CD4-positive, alpha-beta T cell treated with Interleukin-17A for 4 hours (primary cell): ENCODE measurements at regions not wholly inside any gene's neighbourhood (a gene's known extent, or its start where the extent isn't known, plus 50 kb on each side); places are given as distances from the start of the nearest gene placed in this dataset.

Experiments
- DNase-seq: peaks from one replicate; pipeline ENCODE4 v3.0.0-alpha.2; 2020; ENCODE audit warnings: mixed read lengths

DNA sequence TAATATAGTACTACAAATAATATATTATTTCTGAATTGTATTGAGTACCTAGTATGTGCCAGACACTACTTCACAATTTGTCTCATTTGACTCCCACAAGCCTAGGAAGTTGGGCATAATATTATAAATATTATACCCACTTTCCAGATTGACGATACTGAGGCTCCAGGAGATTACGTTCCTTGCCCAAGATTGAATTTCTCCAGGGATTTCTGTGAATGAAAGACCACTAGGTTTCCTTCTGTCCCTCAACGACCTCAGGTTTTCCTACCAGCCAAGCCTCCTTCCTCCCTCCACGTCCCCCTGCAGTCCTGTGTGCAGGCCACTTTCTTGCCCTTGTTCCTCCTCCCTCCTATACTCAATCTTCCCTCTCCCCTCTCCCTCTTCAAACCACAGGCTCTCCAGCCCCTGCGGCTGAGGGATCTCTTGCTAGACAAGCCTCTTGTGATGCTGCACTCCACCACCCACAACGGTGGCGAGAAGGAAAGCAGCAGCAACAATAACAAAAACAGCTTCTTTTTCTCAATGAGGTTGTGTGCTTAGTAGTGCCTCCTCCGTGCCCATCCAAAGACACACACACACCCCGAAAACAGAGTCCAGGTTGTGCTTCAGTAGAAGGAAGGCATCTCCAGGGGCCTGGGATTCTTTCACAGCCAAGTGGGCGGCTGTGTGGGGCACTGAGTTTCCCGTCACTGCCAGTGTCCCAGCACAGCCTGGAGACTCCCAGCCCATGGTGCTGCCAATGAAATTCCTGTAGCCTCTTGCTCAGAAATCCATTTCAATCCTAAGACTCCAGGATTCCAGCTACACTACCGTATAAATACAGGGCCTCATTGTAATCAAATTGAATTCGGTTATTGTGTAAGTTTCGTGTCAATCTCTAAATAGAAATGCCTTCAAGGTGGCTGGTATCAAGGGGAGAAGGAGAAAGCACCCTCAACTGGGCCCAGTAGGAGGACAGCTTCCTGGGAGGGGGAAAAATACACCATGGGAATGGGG lies 94.4 kb downstream of the NCR2 start:
- DNase-seq = no peak

DNA sequence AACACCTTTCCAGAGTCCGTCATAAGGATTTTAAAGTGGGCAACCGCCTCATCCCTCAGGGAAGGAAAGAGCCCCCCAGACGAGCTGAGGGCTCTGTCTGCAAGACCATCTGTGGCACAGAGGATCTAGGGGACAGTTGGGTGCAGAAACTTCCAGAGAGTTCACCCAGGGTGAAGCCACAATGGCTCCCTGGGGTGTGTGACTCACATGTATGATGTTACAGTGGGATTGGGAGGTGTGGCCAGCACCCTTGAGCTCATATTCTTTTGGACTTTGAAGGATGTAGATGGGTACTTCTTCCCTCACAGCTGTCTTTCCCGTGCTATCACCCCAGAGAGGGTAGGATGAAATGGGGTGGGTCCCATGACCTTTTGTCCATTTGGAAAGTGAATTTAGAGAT lies 95.5 kb downstream of the NCR2 start:
- DNase-seq = no peak

DNA sequence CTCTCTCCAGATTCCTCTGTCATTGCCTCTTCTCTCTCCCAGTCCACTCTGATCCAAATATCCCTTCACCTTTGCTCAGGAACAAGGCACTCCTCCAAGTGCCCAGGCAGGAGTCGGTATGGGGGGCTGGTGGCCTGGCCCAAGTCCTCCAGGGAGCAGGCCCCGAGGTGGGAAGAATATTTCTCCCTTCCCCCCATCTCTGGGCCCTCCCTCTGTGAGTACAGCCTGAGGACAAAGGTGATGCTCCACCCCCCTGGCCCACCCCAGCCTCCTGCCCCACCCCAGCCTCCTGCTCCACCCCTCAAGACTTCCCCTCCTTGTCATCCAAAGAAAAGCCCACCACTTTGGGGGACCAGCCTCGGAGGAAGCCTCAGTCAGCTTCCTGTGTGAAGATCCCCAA lies 96.9 kb downstream of the NCR2 start:
- no peak for DNase-seq

DNA sequence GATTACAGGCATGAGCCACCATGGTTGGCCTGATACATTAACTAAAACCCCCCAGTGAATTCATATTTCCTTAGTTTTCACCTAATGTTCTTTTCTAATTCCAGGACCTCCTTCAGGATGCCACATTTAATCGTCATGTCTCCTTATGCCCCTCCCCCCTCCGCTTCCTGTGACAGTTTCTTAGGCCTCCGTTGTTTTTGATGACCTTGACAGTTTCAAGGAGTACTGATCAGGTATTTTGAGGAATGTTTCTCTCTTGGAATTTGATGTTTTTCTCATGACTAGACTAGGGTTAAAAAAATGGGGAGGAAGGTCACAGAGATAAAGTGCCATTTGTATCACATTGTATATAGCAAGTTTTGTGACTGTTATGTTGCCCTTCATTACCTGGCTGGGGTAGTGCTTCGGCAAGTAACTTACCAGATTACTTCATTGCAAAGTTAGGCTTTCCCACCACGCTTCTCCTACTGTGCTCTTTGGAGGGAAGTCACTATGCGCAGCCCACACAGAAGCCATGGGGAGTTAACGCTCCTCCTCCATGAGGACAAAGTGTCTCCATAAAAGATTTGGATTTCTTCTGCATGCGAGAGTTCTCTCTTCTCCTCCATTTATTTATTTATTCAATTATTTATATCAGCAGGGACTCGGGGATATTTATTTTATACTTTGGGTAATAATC lies 99.5 kb downstream of the NCR2 start:
- no peak for DNase-seq

DNA sequence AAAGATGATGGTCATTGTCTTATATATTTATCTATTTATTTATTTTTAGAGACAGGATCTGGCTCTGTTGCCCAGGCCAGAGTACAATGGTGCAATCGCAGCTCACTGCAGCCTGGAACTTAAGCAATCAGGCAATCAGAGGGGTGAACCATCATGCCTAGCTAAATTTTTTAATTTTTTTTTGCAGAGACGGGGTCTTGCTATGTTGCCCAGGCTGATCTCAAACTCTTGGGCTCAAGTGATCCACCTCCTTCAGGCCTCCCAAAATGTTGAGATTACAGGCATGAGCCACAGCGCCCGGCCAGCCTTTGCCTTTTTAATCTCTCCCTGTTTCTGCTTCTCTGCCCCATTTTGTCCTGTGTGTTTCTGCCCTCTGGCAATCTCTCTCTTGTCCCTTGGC lies 102.2 kb downstream of the NCR2 start:
- no peak for DNase-seq

DNA sequence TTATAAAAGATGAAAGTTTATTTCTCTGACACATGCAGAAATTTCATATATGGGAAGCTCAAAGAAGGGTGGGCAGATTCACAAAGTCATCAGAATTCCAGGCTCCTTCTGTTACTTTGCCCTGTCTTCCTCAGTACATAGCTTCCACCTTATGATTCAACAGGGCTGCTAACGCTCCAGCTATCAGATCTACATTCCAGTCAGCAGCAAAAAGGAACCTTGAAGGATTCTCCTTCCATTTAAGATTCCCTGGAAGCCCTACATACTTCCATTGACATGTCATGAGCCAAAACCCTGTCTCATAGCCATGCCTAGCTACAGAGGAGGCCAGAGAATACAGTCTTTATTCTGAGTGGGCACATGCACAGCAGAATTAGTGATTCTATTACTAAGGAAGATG lies 103.3 kb downstream of the NCR2 start:
- no peak for DNase-seq

DNA sequence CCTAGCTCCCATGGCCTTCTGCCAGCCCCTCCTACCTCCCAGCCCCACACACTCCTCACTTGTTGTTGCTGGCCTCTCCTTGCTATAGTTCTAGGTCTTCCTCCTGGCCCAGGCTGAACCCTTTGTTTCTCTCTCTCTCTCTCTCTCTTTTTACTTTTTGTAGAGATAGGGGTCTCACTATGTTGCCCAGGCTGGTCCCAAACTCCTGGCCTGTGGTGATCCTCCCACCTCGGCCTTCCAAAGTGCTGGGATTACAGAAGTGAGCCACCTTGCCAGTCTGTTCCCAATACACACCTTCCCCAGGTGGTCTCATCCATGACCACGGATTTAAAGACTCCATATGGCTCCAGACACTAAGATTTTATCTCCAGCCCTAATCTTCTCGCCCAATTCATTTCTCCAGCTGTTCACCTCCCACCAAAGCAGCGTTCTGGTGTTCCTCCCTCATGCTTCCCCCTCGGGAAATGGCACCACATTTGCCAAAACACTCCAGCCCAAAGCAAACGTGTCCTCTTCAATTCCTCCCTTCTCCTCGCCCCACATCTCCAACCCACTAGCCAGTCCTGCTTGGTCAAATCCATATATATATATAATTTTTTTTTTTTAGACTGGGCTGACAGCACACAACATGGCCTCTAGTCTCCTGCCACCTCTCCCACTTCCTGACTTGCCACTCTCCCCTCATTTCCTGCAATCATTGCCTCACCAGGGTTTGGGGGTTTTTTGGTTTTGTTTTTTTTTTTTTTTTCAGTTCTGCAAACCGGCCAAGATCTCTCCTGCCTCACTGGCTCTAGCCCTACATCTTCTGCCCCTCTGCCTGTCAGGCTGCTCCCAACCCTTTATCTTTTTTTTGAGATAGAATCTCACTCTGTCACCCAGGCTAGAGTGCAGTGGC lies 104.4 kb downstream of the NCR2 start:
- DNase-seq = no peak

DNA sequence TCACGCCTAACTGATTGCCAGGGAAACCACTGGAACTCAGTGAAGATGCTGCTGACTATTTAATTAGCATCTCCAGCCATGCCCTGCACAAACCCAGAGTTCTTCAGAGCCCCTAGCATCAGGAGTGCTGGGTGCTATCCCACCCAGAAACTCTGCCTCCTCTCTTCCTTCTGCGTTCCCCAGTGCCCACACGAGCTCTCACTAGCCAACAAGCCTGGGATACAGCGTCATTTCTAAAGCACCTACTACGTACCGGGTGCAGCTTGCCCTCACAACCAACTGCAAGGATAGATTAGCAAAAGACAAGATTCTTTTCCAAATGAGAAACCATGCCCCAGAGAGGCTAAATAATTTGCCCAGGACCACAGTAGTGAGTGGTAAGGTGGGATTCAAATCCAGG lies 105.2 kb upstream of the FOXP4 start:
- DNase-seq = no peak

DNA sequence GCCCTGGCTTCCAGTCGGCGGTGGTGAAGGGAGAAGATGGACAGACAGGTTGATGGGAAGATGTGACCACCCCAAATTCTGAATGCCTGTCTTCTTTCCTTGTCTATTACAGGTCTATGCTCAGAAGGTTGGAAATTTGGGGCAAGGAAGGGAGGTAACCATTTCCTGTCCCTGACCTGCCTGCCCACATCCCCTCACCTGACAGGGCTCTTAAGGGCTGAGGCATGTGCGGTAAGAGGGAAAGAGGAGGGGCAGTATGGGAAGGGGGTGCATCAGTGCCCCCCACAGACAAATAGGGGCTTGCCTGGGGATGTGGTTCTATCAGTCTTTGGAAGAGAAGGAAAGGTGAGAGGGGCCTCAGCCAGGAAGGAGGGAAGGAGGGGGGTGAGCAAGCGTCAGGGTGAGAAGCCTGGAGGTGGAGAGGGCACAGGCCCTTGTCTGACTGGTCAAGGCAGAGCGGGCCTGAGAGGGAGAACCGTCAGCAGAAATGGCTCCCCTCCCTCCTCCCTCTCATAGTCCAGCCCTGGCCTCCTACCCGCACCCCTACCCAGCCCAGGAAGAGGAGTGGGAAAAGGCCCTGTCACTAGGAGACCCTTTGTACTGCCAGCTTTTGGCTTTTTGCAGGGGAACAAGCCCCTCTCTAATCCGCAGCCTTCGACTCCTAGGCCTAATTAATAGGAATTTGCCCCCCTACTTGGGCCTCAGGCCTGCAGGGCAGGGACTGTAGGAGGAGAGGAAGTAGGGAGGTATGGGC lies 104.4 kb upstream of the FOXP4 start:
- DNase-seq = no peak

DNA sequence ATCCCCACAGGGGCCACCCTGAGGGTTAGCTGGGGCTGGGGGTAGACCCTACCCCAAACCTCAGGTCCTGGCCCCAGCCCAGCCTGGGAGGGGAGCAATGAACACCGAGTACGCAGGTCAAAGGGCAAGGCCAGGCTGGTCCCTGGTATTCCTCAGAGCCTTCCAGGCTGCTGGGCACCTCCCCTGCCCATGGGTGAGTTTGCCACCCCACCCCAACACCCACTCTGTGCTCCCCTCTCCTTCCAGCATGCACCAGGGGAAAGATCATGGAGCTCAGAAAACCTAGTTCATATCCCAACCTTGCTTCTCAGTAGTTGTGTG lies 103.9 kb upstream of the FOXP4 start:
- DNase-seq = no peak

DNA sequence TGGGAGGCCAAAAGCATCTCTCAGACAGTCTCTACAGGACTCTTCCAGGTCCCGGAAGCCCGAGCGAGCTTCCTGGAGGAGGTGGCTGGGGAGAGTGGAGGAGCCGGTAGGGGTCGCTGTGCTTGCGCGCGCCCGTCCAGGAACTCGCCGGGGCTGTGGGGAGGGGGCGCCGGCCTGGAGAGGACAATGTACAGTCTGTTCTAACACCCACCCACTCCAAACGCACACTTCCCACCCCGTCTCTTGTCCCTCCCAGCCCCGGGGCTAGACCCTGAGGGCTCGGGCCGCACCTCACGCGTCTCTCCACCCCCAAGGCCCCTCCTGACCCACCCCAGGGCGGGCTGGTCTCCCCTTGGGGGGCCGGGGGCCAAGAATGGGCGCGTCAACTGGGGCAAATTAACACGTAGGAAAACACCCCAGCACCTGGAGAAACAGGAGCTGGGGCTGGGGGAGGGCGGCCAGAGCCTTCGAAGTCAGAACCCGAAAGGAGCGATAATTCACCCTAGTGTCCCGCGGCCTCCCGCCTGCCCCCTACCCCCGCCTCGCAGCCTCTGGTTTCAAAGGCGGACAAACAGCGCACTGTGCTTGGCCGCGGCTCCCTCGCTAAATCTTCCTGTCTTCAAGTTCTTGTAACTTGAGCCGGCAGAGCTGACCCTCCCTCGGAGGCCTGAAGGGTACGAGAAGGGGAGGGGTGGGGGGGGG lies 103.2 kb upstream of the FOXP4 start:
- DNase-seq = peak; percentile 43

DNA sequence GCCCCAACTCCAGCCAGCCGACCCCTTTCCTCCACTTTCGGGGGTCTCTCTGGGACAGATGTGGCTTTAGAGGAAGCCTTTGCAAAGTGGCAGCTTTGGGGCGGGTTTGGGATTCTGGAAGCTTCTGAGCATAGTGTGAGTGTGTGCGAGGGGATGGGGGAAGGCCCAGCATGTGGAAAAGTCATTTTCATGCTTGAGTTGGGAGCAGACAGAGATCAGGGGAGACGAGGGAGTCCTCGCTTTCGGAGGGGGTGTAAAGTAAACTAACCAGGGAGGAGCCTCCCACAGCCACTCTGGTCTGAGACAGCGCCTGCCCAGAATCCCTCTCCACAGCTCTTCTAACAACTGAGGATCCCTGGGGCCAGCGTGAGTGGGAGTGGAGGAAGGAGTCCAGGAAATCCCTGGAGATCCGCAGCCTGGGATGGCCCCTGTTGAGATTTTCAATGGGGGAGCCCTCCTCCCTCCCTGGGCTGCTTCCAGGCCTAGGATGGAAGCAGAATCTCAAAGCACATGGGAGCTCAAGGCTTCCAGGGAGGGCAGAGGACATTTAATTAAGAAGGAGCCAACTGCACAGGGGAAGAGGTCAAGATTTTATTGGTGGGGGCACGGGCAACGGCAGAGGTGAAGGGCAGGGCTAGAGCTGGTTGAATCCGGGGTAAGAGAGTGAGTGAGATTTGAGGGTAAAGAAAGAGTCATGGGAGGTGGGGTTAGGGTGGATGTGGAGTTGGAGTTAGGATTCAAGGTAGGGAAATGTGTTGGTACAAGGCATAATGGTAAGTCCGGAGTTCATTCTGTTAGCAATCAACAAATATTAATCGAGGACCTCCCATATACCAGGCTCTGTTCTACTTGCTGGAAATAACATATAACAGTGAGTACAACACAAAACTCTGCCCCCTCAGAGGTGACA lies 102.3 kb upstream of the FOXP4 start:
- no peak for DNase-seq

DNA sequence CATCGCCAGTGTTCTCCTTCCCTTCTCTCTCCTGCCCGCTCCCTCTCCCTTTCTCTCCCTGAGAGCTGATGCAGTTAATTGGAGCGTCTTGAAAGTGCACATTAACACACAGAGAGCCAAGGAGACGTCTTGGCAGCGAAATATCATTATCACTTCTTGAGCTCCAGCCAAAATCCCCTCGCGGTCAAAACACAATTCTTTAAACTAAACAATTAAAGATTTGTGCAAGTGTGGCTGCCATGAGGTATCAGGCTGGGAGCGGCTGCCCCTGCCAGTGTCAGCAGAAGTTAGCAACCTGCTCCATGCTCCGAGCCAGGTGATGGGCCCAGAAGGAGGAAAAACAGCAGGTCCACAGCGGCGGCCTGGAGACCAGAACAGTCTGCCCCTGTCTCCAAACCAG lies 100.9 kb upstream of the FOXP4 start:
- no peak for DNase-seq

DNA sequence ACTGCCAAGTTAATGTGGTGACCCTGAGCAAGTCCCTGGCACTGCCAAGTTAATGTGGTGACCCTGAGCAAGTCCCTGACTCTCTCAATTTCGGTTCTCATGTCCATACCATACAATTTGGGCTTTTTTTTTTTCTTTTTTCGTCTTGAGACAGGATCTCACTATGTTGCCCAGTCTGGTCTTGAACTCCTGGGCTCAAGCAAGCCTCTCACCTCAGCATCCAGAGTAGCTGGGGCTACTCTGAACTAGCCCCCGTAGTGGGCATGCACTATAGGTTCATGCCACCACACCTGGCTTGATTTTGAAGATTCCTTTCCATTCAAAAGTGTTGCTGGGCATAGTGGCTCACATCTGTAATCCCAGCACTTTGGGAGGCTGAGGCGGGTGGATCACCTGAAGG lies 100.0 kb upstream of the FOXP4 start:
- DNase-seq = no peak

DNA sequence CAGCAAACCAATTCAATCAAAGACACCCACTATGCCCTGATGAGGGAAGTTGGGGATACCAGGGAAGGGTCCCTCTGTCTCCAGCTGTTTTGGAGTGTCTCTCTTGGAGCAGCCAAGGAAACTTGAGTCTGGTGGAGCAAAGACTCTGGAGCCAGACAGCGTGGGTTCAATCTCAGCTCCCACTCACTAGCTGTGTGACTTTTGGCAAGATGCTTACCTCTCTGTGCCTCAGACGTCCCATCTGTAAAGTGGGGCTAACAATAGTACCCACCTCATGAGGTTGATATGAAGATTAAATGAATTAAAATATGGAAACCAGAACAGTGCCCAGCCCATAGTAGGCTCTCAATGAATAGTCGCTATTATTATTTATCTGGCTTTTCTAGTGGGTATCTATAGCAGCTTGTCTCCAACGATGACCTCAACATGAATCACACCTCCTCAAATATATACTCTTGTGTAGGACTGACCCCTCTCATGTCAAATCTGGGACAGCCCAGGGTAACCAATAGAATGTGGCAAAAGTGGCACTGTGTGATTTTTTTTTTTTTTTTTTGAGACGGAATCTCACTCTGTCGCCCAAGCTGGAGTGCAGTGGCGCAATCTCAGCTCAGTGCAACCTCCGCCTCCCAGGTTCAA lies 99.2 kb upstream of the FOXP4 start:
- DNase-seq = no peak

DNA sequence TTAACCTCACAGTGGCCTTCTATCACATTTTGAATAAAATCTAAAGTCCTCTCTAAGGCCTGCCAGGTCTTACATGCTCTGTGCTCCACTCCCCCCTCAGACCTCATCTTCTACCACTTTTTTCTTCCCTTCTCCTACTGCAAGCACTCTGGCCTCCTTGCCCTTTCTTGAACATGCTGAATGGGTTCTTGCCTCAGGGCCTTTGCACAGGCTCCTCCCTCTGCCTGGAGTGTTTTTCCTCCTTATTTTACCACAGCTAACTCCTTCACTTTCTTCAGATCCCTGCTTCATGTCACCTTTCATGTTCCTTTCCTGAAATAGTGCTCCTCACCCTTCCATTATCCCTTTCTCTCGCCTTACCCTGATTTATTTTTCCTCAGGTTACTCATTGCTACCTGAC lies 97.9 kb upstream of the FOXP4 start:
- no peak for DNase-seq

DNA sequence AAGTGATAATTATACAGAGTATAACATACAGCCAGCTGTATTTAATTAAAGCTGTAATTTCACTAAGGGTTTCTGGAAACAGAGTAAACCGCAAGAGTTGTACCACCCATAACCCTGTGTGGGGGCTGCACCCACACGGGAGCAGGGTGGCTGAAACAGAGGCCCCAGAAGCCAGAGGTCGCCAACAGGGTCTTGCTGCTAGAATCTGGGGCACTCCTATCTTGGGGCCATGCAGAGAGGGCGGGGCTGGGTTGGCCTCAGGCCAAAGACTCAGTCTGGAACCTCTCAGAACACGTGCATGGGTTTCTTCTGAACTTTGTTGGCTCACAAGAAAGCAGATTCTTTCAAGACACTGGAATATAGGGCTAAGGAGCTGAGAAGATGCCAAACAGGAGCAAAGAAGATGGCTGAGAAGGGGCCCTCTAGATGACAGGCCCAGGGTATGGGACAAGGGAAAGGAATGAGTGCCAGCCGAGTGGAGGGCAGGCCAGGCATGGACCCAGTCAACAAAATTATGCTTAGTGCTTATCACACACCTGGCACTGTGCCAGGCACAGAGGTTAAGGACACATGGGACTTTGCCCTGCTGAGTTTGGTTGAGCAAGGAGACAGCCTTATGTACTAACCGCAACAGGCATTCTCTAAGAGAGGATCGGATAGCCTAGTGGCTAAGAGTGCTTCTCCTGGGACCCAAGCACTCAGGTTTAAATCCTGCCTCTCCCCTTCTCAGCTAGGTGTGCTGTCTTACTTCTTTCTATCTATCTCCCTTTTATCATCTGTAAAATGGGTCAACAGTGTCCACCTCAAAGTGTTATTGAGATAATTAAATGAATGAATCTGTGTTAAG lies 96.6 kb upstream of the FOXP4 start:
- DNase-seq = no peak

DNA sequence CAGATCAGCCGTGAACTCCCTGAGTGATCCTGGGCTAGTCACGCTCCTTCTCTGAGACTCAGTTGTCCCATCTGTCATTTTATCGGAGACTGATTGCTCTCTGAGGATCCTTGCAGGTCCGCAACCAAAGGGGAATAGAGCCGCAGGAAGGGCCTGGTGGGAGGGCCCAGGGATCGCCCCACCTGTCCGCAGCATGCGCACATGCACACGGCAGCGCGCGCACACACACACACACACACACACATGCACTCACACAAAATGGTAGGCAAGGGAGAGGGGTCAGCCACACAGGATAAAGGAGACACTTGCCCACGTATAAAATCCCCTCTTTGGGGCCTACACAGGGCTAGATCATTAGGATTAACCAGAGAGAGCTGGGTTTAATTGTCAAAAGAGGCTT lies 95.6 kb upstream of the FOXP4 start:
- DNase-seq = no peak

DNA sequence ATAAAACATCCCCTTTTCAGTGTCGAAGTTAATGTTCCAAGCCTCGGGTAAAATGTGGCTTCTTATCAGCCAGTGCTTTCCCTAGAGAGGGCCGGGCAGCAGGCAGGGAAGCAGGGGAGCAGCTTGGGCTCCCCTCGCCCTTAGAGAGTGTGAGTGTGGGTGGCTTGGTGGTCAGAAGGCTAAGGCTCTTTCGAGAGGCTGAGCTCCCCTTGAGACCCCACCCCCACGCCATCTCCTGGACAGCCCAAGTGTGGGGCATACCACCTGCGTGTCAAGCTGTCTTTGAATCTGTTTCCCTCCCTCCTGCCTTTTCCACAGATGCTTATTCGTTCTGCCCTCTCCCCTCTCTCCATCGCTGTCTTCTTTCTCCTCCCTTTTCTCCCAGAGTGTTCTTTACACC lies 95.1 kb upstream of the FOXP4 start:
- no peak for DNase-seq
